ENCODE measurements at regions not wholly inside any gene's neighbourhood (a gene's known extent, or its start where the extent isn't known, plus 50 kb on each side); places are given as distances from the start of the nearest gene placed in this dataset.

DNA sequence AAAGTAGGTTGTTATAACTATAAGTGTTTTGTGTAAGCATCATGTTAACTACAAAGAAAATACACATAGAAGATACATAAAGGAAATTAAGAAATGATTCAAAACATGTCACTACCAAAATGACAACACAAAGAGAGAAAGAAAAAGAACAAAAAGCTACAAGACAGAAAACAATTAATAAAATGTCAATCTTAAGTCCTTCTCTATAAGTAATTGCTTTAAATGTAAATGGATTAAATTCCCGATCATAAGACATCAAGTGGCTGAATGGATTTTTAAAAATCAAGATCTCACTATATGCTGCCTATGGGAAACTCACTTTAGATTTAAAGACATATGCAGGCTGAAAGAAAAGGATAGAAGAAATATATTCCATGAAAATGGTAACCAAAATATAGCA is 232.3 kb upstream of the NFIA start:
- TF ChIP-seq, protein P1, sequence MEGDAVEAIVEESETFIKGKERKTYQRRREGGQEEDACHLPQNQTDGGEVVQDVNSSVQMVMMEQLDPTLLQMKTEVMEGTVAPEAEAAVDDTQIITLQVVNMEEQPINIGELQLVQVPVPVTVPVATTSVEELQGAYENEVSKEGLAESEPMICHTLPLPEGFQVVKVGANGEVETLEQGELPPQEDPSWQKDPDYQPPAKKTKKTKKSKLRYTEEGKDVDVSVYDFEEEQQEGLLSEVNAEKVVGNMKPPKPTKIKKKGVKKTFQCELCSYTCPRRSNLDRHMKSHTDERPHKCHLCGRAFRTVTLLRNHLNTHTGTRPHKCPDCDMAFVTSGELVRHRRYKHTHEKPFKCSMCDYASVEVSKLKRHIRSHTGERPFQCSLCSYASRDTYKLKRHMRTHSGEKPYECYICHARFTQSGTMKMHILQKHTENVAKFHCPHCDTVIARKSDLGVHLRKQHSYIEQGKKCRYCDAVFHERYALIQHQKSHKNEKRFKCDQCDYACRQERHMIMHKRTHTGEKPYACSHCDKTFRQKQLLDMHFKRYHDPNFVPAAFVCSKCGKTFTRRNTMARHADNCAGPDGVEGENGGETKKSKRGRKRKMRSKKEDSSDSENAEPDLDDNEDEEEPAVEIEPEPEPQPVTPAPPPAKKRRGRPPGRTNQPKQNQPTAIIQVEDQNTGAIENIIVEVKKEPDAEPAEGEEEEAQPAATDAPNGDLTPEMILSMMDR (IDR thresholded peaks at IDR 0.05), result no peak
- no peak for TF ChIP-seq POLR2A (IDR thresholded peaks at IDR 0.05)

Data from lower leg skin (tissue), 3 donors.